Gastrocnemius medialis (tissue), 4 donors: ENCODE measurements at regions not wholly inside any gene's neighbourhood (a gene's known extent, or its start where the extent isn't known, plus 50 kb on each side); places are given as distances from the start of the nearest gene placed in this dataset.

Experiments used
- ATAC-seq, 2 donors: fragments of 150-250 bp; one replicate each; pipeline ENCODE4 v1.9.1; 2016
- DNase-seq, 2 donors: peaks; one replicate each; pipeline ENCODE4 v3.0.0-alpha.2; 2019
- H3K27ac ChIP-seq, 4 donors: fragments of 200-600 bp; sonication (generic); 1 replicate in 1 of 4; 2 replicates in 3 of 4; pipeline ENCODE4 v1.5.1; 2016 to 2018; ENCODE audit warnings: mild to moderate bottlenecking in 2 of 4, moderate library complexity in 1 of 4
- H3K27me3 ChIP-seq, 3 donors: fragments of 200-600 bp; sonication (generic) in 2 of 3; 1 replicate in 1 of 3; 2 replicates in 2 of 3; pipeline versions ENCODE4 v1.5.1 to v1.6.0; 2016 to 2019; ENCODE audit warnings: mild to moderate bottlenecking in 1 of 3, moderate library complexity in 1 of 3
- H3K36me3 ChIP-seq, 2 donors: fragments of 200-600 bp; sonication (generic) in 1 of 2; one replicate each; pipeline ENCODE4 v1.5.1; 2017 to 2018
- H3K4me1 ChIP-seq, 2 donors: fragments of 200-600 bp; sonication (generic) in 1 of 2; one replicate each; pipeline ENCODE4 v1.5.1; 2016 to 2017; ENCODE audit warnings: mild to moderate bottlenecking in 2 of 2
- H3K4me3 ChIP-seq, 4 donors: fragments of 200-600 bp; sonication (generic) in 3 of 4; 1 replicate in 1 of 4; 2 replicates in 3 of 4; pipeline ENCODE4 v1.5.1; 2016 to 2019; ENCODE audit warnings: mild to moderate bottlenecking in 2 of 4
- H3K9me3 ChIP-seq, 3 donors: fragments of 200-600 bp; sonication (generic) in 2 of 3; 1 replicate in 1 of 3; 2 replicates in 2 of 3; pipeline ENCODE4 v1.5.1; 2016 to 2019
- POLR2A ChIP-seq, 2 donors: fragments of 450-650 bp; IDR thresholded peaks; one replicate each; pipeline ENCODE4 v1.6.1; 2017; ENCODE audit warnings: antibody characterized with exemption in 2 of 2, mild to moderate bottlenecking in 2 of 2, moderate library complexity in 2 of 2
- in situ Hi-C, 4 donors: fragments of 200-750 bp; cut with MboI; loops; one replicate each; pipeline versions ENCODE4 v1.15.0 to v1.8.0; 2017; ENCODE audit warnings: low sequenced_read_pairs in 4 of 4
- intact Hi-C: fragments of 100-400 bp; cut with DNase I; formaldehyde crosslinking; loops from one replicate; pipeline ENCODE4 v1.15.1; 2023; ENCODE audit warnings: low total_unique reads
- TF ChIP-seq, protein P1 (sequence below), 5 experiments: fragments of 450-650 bp in 3 of 5; fragments of 200-600 bp in 2 of 5; sonication (generic) in 2 of 5; IDR thresholded peaks in 4 of 5; conservative IDR thresholded peaks in 1 of 5; 1 replicate in 4 of 5; 2 replicates in 1 of 5; pipeline ENCODE4 v1.5.1; 2016 to 2019; ENCODE audit warnings: antibody characterized with exemption in 5 of 5, mild to moderate bottlenecking in 3 of 5, moderate library complexity in 3 of 5

DNA sequence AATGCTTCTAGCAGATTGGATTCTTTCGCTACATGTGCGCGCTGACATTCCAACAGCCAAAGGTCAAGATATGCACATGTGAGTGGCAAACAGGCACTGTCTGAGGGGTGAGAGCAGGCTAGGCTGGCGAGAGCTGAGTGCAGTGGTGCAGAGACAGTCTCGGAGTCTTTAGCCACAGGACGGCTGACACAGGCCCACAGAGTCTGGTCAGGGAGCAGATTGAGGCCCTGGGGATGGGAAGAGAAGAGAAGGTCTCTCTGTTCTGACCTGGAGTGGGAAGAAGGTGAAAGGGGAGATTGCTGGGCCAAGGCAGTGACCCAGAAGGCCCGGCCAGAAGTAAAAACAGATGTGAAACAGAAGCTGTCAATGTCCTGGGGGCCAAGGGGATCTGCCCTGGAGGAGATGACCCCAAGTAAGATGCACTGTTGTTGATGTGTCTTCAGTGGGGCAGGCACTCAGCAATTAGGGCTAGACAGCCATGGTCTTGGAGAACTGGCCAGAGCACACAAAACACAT, 197.8 kb downstream of the ETS1 start:
- Histone ChIP-seq H3K27ac (no peak overlapping the region), H3K4me3 (no peak overlapping the region), H3K27me3 (no peaks in the 10 kb centered on the region), H3K9me3 (no peaks in the 10 kb centered on the region), H3K4me1 (no peaks in the 10 kb centered on the region), H3K36me3 (no peaks in the 10 kb centered on the region)
- DNase-seq = no peak
- ATAC-seq = no peak
- intact Hi-C loops = no loop called here
- no peak for TF ChIP-seq POLR2A (IDR thresholded peaks at IDR 0.05)
- TF ChIP-seq, protein P1, sequence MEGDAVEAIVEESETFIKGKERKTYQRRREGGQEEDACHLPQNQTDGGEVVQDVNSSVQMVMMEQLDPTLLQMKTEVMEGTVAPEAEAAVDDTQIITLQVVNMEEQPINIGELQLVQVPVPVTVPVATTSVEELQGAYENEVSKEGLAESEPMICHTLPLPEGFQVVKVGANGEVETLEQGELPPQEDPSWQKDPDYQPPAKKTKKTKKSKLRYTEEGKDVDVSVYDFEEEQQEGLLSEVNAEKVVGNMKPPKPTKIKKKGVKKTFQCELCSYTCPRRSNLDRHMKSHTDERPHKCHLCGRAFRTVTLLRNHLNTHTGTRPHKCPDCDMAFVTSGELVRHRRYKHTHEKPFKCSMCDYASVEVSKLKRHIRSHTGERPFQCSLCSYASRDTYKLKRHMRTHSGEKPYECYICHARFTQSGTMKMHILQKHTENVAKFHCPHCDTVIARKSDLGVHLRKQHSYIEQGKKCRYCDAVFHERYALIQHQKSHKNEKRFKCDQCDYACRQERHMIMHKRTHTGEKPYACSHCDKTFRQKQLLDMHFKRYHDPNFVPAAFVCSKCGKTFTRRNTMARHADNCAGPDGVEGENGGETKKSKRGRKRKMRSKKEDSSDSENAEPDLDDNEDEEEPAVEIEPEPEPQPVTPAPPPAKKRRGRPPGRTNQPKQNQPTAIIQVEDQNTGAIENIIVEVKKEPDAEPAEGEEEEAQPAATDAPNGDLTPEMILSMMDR (IDR thresholded peaks at IDR 0.05 in 4 of 5, conservative IDR thresholded peaks at IDR 0.05 in 1 of 5) = no peak
- in situ Hi-C loops = no loop called here

DNA sequence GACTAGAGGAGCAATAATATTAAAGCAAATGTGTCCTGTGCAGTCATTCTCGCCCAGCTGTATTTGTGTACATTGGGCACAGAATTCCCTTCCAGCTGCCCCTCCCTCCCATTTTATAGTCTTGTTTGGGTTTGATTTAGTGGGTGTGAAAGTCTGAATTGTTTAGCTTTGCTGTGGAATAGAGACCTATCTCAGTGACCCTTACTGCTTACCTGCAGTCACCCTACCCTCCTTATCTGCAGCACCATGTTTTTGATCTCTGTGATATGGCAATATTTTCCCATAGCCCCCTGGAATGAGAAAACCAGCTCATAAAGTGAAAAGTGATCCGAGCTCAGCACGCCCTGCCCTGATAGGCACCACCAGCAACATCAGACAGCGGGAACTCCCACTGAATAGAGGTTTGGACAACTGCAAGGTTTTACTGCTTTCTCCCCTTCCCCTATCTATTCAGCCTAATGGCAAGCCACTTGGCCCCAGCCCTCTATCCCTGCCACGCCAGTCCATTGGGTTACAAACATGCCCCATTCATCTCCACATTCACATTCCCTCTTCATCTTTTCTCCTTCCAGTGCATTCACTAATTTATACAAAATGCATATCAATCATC, 199.0 kb downstream of the ETS1 start:
- H3K4me3 ChIP-seq = no peak overlapping the region
- in situ Hi-C loops = no loop called here

DNA sequence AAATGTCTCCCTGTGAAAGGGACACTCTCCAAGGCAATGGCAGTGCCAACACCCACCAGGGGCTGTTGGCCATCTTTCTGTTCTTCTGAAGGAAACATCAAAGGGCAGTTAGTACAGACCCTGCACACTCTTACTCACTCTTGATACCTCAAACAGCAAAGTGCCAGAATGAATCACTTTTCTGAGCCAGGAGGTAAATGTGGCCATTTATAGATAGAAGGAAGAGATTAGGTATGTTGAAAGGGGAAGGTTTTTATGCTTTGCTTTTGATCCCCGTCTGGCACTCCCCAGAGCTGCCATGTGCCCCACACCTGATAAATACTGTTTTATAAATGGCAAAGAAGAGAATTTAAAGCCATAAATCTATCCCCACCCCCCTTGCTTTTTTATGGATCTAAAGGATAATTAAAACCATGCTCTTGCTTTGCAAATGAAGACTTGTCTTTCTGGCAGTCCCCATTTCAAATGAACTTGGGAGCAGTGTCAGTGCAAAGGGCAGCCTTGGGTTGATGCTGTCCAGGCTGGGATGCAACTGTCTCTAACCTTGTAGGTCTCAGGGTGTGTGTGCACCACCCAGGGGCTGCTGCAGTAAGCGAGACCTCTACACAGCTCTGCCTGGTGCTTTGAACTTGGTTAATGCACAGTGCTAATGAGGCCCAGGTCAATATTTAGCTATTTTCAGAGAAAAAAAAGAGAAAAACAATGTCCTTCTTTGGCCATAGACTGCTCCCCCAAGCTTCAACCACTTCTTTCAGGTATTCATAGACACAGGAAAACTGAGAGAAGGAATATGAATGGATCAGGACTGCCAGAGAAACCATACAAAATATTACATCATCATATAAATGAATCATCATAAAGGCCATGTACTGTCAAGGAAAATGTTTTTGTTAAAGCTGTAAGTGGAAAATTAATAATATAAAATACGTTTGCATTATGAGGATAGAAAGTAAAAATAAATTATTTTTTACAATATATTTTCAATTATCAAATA, 207.5 kb downstream of the ETS1 start:
- H3K9me3 ChIP-seq = no peaks in the 10 kb centered on the region
- H3K4me3 ChIP-seq = no peak overlapping the region
- H3K4me1 ChIP-seq = no peaks in the 10 kb centered on the region
- intact Hi-C loops (no loop called here), in situ Hi-C loops (no loop called here)
- ATAC-seq (no peak), DNase-seq (no peak)
- no peak overlapping the region for H3K27ac ChIP-seq
- no peaks in the 10 kb centered on the region for H3K27me3 ChIP-seq
- H3K36me3 ChIP-seq = no peaks in the 10 kb centered on the region
- TF ChIP-seq, protein P1 (IDR thresholded peaks at IDR 0.05 in 4 of 5, conservative IDR thresholded peaks at IDR 0.05 in 1 of 5) = no peak
- TF ChIP-seq POLR2A (IDR thresholded peaks at IDR 0.05) = no peak

More for the DNA sequence above, 199.0 kb downstream of the ETS1 start:
- ATAC-seq = no peak
- H3K9me3 ChIP-seq = no peaks in the 10 kb centered on the region
- intact Hi-C loops = no loop called here
- H3K4me1 ChIP-seq = no peaks in the 10 kb centered on the region
- TF ChIP-seq, protein P1 (IDR thresholded peaks at IDR 0.05 in 4 of 5, conservative IDR thresholded peaks at IDR 0.05 in 1 of 5) = no peak
- TF ChIP-seq POLR2A (IDR thresholded peaks at IDR 0.05) = no peak
- H3K27ac ChIP-seq = no peak overlapping the region
- no peaks in the 10 kb centered on the region for H3K27me3 ChIP-seq
- DNase-seq = no peak
- H3K36me3 ChIP-seq = no peaks in the 10 kb centered on the region

DNA sequence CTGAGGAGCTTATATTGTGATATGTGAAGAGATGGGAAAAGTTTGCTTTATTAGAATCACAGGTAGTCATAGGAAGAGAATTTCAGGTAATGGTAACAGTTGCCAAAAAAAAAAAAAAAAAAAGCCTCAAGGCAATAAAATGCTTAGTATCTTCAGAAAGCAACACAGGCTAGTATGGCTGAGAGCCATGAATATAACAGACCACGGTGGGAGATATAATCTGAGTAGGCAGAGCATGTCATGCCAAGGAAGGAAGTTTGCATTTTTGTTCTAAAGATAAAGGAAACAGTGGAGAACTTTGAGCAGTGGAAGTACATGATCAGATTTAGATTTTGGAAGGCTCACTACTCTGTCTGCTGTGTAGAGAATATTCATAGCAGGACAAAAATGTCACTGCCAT, 211.4 kb downstream of the ETS1 start:
- Histone ChIP-seq H3K27me3 (no peaks in the 10 kb centered on the region), H3K4me3 (no peak overlapping the region), H3K4me1 (no peaks in the 10 kb centered on the region), H3K9me3 (no peaks in the 10 kb centered on the region), H3K27ac (no peak overlapping the region), H3K36me3 (no peaks in the 10 kb centered on the region)
- no peak for DNase-seq
- TF ChIP-seq, protein P1 (IDR thresholded peaks at IDR 0.05 in 4 of 5, conservative IDR thresholded peaks at IDR 0.05 in 1 of 5) = no peak
- no peak for TF ChIP-seq POLR2A (IDR thresholded peaks at IDR 0.05)
- no peak for ATAC-seq
- intact Hi-C loops (no loop called here), in situ Hi-C loops (no loop called here)
